ENCODE measurements at regions not wholly inside any gene's neighbourhood (a gene's known extent, or its start where the extent isn't known, plus 50 kb on each side); places are given as distances from the start of the nearest gene placed in this dataset.

DNA sequence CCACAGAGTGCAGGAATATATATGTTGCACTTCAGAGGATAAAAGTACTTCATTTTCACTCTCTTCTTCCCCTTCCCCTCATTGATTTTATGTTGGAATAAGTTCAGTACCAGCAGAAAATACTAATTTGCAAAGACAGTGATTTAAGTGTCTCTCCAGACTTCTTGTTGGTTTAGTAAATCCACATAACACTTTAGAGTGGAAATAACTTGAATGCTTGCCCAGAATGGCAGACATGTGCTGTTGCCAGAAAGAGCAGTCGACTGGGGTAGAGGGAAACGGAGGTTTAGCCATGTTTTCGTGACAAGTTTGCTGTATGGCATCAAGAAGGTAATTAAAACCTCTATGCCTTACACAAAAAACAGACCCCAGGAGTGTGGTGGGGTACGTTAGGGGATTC is 246.0 kb upstream of the CXCR4 start:
- H3K27me3 Mint-ChIP-seq (ENCODE audit: unreplicated experiment): peaks cover 4% of the 10 kb centered on the region
- no peak overlapping the region for H3K27ac Mint-ChIP-seq (ENCODE audit: unreplicated experiment)
- DNase-seq (ENCODE audit: extremely low spot score, unreplicated experiment): no peak
- TF ChIP-seq, protein P1, sequence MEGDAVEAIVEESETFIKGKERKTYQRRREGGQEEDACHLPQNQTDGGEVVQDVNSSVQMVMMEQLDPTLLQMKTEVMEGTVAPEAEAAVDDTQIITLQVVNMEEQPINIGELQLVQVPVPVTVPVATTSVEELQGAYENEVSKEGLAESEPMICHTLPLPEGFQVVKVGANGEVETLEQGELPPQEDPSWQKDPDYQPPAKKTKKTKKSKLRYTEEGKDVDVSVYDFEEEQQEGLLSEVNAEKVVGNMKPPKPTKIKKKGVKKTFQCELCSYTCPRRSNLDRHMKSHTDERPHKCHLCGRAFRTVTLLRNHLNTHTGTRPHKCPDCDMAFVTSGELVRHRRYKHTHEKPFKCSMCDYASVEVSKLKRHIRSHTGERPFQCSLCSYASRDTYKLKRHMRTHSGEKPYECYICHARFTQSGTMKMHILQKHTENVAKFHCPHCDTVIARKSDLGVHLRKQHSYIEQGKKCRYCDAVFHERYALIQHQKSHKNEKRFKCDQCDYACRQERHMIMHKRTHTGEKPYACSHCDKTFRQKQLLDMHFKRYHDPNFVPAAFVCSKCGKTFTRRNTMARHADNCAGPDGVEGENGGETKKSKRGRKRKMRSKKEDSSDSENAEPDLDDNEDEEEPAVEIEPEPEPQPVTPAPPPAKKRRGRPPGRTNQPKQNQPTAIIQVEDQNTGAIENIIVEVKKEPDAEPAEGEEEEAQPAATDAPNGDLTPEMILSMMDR (IDR thresholded peaks at IDR 0.05): no peak
- no peaks in the 10 kb centered on the region for H3K36me3 Mint-ChIP-seq (ENCODE audit: unreplicated experiment)
- peaks cover 7% of the 10 kb centered on the region for H3K9me3 Mint-ChIP-seq (ENCODE audit: unreplicated experiment)
- H3K4me1 Mint-ChIP-seq (ENCODE audit: unreplicated experiment): no peaks in the 10 kb centered on the region
- H3K4me3 Mint-ChIP-seq (ENCODE audit: unreplicated experiment): no peak overlapping the region

DNA sequence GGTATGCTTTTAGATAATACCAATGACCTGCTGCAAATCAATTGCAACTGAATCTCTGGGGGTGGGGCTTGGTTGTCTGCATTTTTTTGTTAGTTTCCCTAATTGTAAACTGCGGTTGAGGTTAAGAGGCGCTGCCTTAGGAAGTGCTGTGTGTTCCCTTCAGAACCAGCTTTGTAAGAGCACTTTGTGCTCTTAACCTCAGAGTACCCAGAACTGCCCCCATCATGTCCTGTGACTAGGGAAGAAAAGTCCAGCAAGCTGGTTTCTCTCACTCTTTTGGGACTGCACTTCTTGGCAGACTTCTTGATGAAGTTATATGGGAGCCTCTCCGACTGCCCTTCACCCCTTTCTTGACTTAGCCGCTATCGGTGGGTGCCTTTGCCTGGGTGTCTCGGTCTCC is 245.5 kb upstream of the CXCR4 start:
- no peak for DNase-seq (ENCODE audit: extremely low spot score, unreplicated experiment)
- no peaks in the 10 kb centered on the region for H3K36me3 Mint-ChIP-seq (ENCODE audit: unreplicated experiment)

DNA sequence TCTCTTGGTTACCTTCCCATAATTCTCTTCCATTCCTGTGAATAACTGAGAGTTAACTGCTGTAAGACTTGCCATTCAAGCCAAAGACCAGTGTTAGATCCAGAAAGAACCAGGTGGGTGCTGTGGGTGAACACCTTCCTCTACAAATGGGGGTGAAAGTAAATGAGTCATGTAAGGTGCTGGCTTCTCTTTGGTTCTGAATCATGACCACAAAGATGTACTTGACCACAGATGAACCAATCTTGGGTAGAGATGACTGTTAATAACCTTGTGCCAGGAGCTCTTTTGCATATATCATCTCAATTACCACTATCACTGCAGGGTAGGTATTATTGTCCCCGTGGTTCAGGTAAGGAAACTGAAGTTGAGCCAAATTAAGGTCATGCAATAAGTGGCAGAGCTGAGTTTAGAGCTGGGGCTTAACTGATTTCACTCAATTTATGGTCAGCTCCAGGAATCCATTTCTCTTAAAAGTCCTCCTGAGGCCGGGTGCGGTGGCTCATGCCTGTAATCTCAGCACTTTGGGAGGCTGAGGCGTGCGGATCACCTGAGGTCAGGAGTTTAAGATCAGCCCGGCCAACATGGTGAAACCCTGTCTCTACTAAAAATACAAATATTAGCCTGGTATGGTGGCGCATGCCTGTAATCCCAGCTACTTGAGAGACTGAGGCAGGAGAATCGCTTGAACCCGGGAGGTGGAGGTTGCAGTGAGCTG is 244.9 kb upstream of the CXCR4 start:
- peaks cover 7% of the 10 kb centered on the region for H3K9me3 Mint-ChIP-seq (ENCODE audit: unreplicated experiment)
- no peaks in the 10 kb centered on the region for H3K4me1 Mint-ChIP-seq (ENCODE audit: unreplicated experiment)
- DNase-seq (ENCODE audit: extremely low spot score, unreplicated experiment): no peak
- no peak overlapping the region for H3K4me3 Mint-ChIP-seq (ENCODE audit: unreplicated experiment)
- no peak overlapping the region for H3K27ac Mint-ChIP-seq (ENCODE audit: unreplicated experiment)
- no peaks in the 10 kb centered on the region for H3K36me3 Mint-ChIP-seq (ENCODE audit: unreplicated experiment)
- TF ChIP-seq, protein P1 (IDR thresholded peaks at IDR 0.05): no peak
- H3K27me3 Mint-ChIP-seq (ENCODE audit: unreplicated experiment): peaks cover 4% of the 10 kb centered on the region

More for the DNA sequence above, 245.5 kb upstream of the CXCR4 start:
- TF ChIP-seq, protein P1 (IDR thresholded peaks at IDR 0.05): no peak
- Mint-ChIP-seq H3K27ac (ENCODE audit: unreplicated experiment) (no peak overlapping the region), H3K27me3 (ENCODE audit: unreplicated experiment) (peaks cover 4% of the 10 kb centered on the region), H3K4me3 (ENCODE audit: unreplicated experiment) (no peak overlapping the region), H3K4me1 (ENCODE audit: unreplicated experiment) (no peaks in the 10 kb centered on the region), H3K9me3 (ENCODE audit: unreplicated experiment) (peaks cover 7% of the 10 kb centered on the region)

DNA sequence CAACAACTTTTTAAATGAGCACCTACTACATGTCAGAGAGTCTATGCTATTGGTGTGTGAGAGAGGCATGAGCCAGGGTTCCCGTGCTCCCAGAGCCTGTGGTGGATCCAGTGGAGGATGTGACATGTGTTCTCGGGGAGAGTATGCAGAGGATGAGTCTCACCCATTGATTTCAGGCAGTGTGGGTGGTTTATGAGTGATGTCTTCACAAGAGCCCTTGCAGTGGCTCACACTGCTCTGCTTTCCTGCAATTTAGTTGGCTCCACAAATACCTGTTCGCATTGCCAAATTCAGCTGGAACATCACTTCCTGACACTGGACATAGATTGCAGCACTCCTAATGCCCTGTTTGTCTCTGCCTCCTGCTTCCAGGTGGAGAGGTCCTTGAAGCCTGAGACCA is 243.6 kb upstream of the CXCR4 start:
- H3K36me3 Mint-ChIP-seq (ENCODE audit: unreplicated experiment): no peaks in the 10 kb centered on the region
- peaks cover 2% of the 10 kb centered on the region for H3K27me3 Mint-ChIP-seq (ENCODE audit: unreplicated experiment)
- no peak overlapping the region for H3K4me3 Mint-ChIP-seq (ENCODE audit: unreplicated experiment)
- H3K4me1 Mint-ChIP-seq (ENCODE audit: unreplicated experiment): no peaks in the 10 kb centered on the region
- H3K9me3 Mint-ChIP-seq (ENCODE audit: unreplicated experiment): no peaks in the 10 kb centered on the region
- TF ChIP-seq, protein P1 (IDR thresholded peaks at IDR 0.05): no peak
- H3K27ac Mint-ChIP-seq (ENCODE audit: unreplicated experiment): no peak overlapping the region
- no peak for DNase-seq (ENCODE audit: extremely low spot score, unreplicated experiment)

DNA sequence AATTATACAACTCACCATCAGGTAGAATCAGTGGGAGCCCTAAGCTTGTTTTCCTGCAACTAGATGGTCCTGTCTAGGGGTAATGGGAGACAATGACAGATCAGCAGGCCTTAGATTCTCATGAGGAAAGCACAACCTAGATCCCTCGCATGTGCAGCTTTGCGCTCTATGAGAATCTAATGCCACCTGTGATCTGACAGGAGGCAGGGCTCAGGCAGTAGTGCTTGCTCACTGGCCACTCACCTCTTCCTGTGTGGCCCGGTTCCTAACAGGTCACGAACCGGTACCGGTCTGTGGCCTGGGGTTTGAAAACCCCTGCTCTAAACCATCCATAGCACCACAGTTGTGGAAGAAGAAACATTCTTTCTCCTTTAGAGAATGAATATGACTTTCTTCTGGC is 242.8 kb upstream of the CXCR4 start:
- Mint-ChIP-seq H3K36me3 (ENCODE audit: unreplicated experiment) (no peaks in the 10 kb centered on the region), H3K4me3 (ENCODE audit: unreplicated experiment) (no peak overlapping the region), H3K9me3 (ENCODE audit: unreplicated experiment) (no peaks in the 10 kb centered on the region), H3K27ac (ENCODE audit: unreplicated experiment) (no peak overlapping the region), H3K27me3 (ENCODE audit: unreplicated experiment) (peaks cover 2% of the 10 kb centered on the region), H3K4me1 (ENCODE audit: unreplicated experiment) (no peaks in the 10 kb centered on the region)
- no peak for DNase-seq (ENCODE audit: extremely low spot score, unreplicated experiment)
- TF ChIP-seq, protein P1 (IDR thresholded peaks at IDR 0.05): no peak
